ENCODE measurements at regions not wholly inside any gene's neighbourhood (a gene's known extent, or its start where the extent isn't known, plus 50 kb on each side); places are given as distances from the start of the nearest gene placed in this dataset.

- peak; percentile 1 for DNase-seq (ENCODE audit: low read depth)
These were observed 68.6 kb downstream of the SMIM21 start for GRCh38 chr18:75358928-75359327.

DNA sequence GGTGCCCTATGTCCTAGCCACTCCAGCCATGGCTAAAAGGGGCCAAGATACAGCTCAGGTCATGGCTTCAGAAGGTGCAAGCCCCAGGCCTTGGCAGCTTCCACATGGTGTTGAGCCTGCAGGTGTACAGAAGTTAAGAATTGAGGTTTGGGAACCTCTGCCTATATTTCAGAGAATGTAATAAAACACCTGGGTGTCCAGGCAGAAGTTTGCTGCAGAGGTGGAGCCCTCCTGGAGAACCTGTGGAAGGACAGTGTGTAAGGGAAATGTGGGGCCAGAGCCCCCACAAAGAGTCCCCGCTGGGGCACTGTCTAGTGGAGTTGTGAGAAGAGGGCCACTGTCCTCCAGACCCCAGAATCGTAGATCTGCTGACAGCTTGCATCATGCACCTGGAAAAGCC lies 74.1 kb downstream of the SMIM21 start:
- no peak for DNase-seq (ENCODE audit: low read depth)

GRCh38 chr18:75351409-75351808 lies 76.1 kb downstream of the SMIM21 start:
- DNase-seq (ENCODE audit: low read depth): no peak

GRCh38 chr18:75350857-75351256 lies 76.6 kb downstream of the SMIM21 start:
- DNase-seq (ENCODE audit: low read depth): no peak

- DNase-seq (ENCODE audit: low read depth): no peak
These were observed 77.0 kb downstream of the SMIM21 start for GRCh38 chr18:75350512-75350839.

GRCh38 chr18:75349668-75350511 lies 77.6 kb downstream of the SMIM21 start:
- DNase-seq (ENCODE audit: low read depth): no peak

GRCh38 chr18:75346671-75347070 lies 80.8 kb downstream of the SMIM21 start:
- DNase-seq (ENCODE audit: low read depth): no peak

DNA sequence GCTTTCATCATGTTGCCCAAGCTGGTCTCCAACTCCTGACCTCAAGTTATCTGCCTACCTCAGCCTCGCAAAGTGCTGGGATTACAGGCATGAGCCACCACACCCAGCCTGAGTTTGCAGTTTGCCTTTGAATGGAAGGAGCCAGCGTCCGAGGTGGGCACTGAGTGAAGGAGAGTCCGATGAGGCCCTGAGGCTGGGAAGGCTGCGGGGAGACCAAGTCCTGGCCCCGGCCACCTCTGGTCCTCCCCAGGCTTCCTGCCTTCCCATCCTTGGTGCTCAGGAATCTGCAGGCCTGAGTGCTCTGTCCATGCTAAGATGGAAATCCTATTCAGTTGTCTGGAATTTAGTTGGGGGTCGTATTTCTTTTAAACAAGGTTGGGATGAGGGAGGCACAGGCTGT lies 82.9 kb downstream of the SMIM21 start:
- no peak for DNase-seq (ENCODE audit: low read depth)

DNA sequence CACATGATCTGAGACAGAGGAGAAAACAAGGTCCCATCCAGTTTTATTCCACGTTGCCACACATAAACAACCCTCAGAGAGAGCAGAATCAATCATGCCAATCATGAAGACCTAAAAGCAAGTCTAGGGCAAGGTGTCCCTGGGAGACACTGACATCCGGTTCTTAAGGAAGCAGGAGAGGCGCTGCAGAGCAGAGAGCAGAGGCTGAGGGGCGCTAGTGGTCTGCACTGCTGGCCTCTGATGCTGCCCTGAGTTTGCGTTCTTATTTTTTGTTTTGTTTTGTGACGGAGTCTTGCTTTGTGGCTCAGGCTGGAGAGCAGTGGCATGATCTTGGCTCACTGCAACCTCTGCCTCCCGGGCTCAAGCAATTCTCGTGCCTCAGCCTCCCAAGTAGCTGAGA lies 83.3 kb downstream of the SMIM21 start:
- no peak for DNase-seq (ENCODE audit: low read depth)

DNA sequence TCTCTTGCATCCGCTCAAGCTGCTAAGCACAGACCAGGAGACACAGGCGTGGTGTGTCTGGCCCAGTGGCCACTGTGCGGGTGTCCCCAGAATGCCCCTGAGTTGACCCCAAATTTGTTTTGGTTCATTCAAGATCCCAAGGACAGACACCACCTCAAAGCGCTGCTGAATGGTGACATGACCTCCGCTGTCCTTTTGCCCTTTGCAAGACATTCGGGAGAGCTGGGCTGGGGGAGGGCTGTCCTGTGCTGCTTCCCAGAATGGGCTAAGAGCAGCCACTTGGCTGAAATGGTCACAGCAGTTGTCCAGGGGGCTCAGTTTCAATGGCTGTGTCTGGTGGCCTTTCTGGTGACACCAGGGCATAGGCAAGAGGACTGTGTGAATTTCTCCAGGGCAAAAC lies 84.1 kb downstream of the SMIM21 start:
- DNase-seq (ENCODE audit: low read depth): no peak

- DNase-seq (ENCODE audit: low read depth): no peak
These were observed 85.6 kb downstream of the SMIM21 start for GRCh38 chr18:75341897-75342296.

DNA sequence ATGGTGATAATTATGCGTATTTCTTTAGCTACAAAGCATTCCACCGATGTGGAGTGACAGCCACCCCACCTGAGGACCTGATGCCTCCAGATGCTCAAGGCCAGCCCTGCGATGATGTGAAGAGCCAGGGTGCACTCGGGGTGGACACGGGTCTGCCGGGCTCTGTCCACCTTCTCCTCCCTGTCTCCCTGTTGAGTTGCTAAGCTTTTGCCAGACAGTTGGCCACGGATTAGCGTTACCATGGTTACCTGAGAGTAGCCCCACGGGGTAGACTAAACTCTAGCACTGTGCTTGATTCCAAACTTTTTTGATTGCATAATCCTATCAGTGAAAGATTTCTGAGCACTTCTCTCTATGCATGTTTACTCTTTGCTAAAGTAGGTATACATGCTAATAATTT lies 86.2 kb downstream of the SMIM21 start:
- no peak for DNase-seq (ENCODE audit: low read depth)

DNA sequence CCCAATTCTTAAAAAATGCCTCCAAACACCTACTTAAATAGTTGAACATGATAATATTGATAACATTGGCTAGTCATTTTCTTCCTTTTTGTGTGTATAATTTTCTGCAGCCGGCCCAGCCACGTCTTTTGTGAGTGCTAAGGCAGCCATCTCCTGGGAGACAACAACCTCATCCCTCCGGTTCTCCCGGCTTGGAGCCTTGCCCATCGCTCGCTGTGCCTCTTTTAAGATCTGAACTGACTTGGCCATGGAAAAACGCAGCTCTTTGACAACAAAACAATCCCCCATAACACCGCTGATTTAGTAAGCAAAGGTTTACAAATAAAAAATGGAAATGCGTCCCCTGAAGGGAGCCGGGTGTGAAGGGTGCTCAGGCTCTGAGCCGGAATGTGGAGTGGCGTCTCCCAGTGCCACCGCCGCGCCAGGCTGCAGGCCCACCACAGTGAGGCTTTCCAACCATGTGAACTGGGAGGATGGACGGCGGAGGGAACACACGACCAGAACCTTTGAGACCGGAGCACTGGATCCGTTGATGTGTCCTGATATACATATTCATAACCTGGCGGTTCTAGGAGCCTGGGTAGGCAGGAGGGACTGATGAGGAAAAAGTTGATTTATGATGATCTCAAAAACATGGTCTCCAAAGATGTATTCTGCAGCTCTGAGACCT lies 87.4 kb downstream of the SMIM21 start:
- DNase-seq (ENCODE audit: low read depth): no peak

Data from HS-27A (cell line).